SH-SY5Y (cell line): ENCODE measurements at regions not wholly inside any gene's neighbourhood (a gene's known extent, or its start where the extent isn't known, plus 50 kb on each side); places are given as distances from the start of the nearest gene placed in this dataset.

Experiments used
- GATA2 ChIP-seq: IDR thresholded peaks from 2 replicates; pipeline ENCODE4 v1.6.1; 2011; ENCODE audit warnings: mild to moderate bottlenecking, low read depth, low read length
- GATA3 ChIP-seq: IDR thresholded peaks from 2 replicates; pipeline ENCODE4 v1.6.1; 2011; ENCODE audit warnings: low read depth, mild to moderate bottlenecking, low read length, moderate library complexity

DNA sequence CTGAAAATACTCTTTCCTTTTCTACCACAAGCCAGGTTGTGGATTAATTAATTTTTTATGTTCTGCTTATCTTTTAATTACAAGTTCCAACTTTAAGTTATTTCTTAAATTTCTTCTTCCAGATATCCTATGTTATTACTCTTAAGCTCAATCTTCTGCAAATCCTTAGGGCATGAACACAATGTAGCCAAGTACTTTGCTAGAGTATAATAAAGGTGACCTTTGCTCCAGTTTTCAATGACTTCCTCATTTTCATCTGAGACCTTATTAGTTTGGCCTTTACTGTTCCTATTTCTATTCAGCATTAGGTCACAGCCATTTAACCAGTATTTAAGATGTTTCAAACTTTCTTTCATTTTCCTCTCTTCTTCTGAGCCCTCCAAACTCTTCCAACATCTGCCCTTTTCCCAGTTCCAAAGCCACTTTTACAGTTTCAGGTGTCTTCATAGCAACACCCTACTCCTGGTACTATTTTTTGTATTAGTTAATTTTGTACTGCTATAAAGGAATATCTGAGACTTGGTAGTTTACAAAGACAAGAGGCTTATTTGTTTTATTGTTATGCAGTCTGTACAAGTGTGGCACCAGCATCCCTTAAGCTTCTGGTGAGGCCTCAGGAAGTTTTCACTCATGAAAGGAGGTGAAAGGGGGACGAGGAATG is 886.2 kb upstream of the GHITM start:
- TF ChIP-seq GATA2 (no peak), GATA3 (no peak)
